GM19395 (cell line): ENCODE measurements at regions not wholly inside any gene's neighbourhood (a gene's known extent, or its start where the extent isn't known, plus 50 kb on each side); places are given as distances from the start of the nearest gene placed in this dataset.
"Not testable (repeated sequence)": the region's sequence is repeated elsewhere in the genome, so short reads cannot be mapped to it uniquely, and the experiment has no call there.

ENCODE experiments used
- ATAC-seq: cut with Tn5 transposase; IDR thresholded peaks from one replicate; pipeline ENCODE4 v1.9.1; 2021; ENCODE audit warnings: mild to moderate bottlenecking, moderate library complexity; ENCODE audit not compliant: unreplicated experiment

- ATAC-seq = not testable (repeated sequence)
Measured at GRCh38 chr1:14177866-14178265, 420.6 kb upstream of the KAZN start.

- no peak for ATAC-seq
Measured at GRCh38 chr1:14180738-14181137, 417.7 kb upstream of the KAZN start.

- ATAC-seq = no peak
Measured at GRCh38 chr1:14181191-14181795, 417.2 kb upstream of the KAZN start.

DNA sequence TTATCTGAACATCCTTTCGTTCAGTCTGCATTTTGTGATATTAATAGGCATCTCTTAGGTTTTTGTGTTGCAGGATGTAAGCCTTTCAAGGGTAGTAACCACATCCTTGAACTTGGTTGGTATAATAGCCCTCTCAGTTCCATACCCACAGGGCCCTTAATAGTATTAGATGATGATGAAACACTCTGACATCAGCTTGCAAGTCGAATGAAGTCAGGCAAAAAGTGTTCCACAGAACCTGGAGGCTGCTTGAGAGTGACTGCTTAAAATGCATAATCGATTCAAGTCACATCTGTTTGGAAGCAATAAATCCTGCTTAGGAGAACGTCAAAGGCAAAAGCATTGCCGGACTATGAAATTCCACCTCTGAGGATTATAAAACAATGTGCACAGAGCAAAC is 415.6 kb upstream of the KAZN start:
- ATAC-seq = no peak

DNA sequence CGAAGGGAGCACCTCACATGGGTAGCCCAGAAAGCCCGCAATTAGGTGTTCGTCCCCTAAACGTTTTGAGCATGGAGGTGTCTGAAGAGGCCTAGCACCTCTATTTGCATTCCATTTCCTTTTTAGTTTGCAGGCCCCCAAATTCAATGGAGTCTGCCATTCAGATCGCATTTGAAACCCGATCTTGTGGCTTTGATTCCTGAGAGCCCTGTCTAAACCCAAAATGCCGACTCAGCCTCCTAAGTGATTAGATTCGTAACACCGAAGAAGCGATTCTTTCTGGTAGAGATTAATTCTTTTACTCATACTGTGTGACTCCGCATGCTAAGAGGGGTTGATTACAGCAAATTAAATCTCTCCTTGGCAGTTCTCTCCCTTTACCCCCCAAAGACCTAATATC is 415.2 kb upstream of the KAZN start:
- ATAC-seq = no peak

- ATAC-seq = no peak
Measured at GRCh38 chr1:14184454-14184853, 414.0 kb upstream of the KAZN start.

- ATAC-seq = no peak
Measured at GRCh38 chr1:14189381-14189780, 409.1 kb upstream of the KAZN start.

GRCh38 chr1:14190508-14190907 is 408.0 kb upstream of the KAZN start:
- ATAC-seq = no peak

GRCh38 chr1:14194511-14194910 is 404.0 kb upstream of the KAZN start:
- ATAC-seq = no peak

DNA sequence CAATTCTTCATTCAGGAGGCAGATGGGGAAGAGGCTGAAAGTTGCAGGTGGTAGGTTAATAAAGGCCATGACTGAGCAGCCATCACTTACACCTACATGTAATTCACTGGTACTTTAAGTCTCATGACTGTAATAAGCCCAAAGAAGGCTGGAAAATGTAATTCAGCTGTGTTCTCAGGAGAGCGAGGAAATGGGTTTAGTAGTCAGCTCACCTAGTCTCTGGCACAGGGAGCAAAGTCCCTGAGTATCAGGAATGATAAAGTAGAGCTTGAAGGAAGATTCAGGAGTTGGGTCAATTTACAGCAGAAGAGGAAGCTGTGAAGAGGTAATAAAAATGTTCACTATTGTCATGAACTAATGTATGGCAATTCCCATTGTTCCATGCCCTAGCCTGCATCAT is 393.4 kb upstream of the KAZN start:
- ATAC-seq = no peak

GRCh38 chr1:14215151-14215550 is 383.3 kb upstream of the KAZN start:
- no peak for ATAC-seq

DNA sequence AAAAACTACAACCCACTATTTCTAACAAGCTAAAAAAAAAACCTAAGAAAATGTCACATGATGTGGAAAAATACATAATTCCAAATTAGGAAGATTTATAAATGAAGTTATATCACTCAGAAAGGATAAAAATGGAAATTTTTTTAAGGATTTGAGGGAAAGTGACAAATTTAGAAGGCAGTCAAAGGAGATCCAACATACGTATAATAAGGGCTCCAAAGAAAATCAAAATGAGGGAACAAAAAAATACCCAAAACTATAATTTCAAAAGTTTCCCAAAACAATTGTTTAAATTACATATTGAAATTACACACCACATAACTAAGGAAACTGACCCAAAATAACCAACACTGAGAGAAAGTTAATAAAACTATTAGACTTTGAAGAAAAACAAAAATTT is 381.1 kb upstream of the KAZN start:
- no peak for ATAC-seq

DNA sequence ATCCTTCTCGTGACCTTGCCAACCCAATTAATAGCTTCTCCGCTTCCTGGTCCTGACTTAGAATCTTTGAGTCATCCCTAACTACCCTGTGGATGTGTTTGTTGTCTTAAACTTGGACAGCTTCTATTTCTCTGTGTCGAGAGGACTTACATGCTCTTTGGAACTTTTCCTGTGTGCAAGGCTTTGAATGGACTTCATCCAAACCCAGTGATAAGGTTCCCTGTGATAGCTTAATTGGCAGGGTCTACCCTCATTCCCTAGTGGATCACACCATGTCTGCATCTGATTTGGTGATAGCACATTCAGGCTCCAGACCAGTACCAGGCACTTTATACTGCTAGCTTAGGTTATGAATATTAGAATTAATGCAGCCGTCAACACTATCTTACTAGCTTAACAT is 378.2 kb upstream of the KAZN start:
- ATAC-seq = no peak

GRCh38 chr1:14220811-14221210 is 377.7 kb upstream of the KAZN start:
- no peak for ATAC-seq

DNA sequence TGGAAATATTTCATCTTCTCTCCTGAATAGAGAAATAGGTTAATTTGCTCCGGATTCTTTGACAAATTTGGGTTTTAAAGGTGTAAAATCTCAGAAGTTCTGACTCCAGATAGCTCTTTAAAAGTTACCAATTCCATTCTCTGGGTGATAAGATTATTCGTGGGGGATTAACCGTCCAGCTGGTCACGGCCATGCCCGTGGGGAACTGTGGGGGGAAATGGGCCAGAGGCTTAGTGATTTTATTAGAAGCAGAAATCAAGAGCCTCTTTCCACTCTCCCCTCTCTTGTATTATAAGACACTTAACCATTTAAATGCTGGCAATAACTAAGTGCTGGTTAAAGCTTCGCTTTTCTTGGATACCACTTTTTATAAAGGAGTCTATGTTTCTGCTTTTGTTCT is 376.4 kb upstream of the KAZN start:
- ATAC-seq = no peak

- no peak for ATAC-seq
Measured at GRCh38 chr1:14228677-14229076, 369.8 kb upstream of the KAZN start.

GRCh38 chr1:14233510-14233909 is 365.0 kb upstream of the KAZN start:
- ATAC-seq = no peak

- ATAC-seq = no peak
Measured at GRCh38 chr1:14236097-14236496, 362.4 kb upstream of the KAZN start.

GRCh38 chr1:14238472-14239307 is 359.8 kb upstream of the KAZN start:
- ATAC-seq = no peak

DNA sequence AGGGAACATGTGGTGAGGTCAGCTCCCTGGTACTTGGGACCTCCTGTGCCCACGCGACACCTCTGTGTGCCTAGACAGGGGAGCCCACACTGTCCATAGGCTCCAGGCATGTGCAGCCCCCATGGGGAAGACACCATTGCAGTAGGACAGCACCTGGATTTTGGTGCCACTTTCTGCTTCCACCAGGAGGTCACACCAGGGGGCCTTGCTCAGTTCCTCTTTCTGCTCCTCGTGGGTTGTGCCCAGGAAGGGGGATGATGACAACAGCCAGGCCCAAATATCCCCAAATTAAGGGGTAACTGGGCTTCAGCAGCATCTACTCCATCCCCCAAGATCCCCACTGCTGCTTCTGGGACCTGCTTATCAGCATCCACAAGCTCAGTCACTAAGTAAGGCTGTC is 358.2 kb upstream of the KAZN start:
- ATAC-seq = no peak

GRCh38 chr1:14242123-14242522 is 356.4 kb upstream of the KAZN start:
- ATAC-seq = no peak

DNA sequence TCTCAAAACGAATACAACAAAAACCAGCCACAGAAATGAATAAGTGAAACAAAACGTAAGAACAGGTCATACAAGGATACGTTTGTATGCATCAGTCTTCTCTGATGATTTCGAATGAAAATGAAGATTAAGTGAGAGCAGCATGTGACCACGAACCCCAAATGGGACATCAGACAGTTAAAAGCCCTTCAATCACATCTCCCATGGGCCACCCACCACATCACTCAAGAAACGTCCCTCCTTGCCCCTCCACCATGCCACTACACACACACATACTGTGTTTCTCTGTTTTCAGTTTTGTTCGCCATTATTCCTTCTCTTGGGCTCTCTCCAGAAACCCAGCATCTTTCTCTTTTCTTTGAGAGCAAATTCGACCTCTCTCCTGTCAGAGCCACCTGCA is 355.6 kb upstream of the KAZN start:
- ATAC-seq = no peak

GRCh38 chr1:14245954-14246353 is 352.5 kb upstream of the KAZN start:
- no peak for ATAC-seq
